22Rv1 (cell line): ENCODE measurements at regions not wholly inside any gene's neighbourhood (a gene's known extent, or its start where the extent isn't known, plus 50 kb on each side); places are given as distances from the start of the nearest gene placed in this dataset.

Experiments
- ZFX ChIP-seq: fragments of 450-650 bp; IDR thresholded peaks from 2 replicates; pipeline ENCODE4 v1.6.1; 2017; ENCODE audit warnings: antibody characterized with exemption, borderline replicate concordance
- TF ChIP-seq, protein P1 (sequence below): fragments of 450-650 bp; IDR thresholded peaks from 2 replicates; pipeline ENCODE4 v1.5.1; 2017; ENCODE audit warnings: mild to moderate bottlenecking

DNA sequence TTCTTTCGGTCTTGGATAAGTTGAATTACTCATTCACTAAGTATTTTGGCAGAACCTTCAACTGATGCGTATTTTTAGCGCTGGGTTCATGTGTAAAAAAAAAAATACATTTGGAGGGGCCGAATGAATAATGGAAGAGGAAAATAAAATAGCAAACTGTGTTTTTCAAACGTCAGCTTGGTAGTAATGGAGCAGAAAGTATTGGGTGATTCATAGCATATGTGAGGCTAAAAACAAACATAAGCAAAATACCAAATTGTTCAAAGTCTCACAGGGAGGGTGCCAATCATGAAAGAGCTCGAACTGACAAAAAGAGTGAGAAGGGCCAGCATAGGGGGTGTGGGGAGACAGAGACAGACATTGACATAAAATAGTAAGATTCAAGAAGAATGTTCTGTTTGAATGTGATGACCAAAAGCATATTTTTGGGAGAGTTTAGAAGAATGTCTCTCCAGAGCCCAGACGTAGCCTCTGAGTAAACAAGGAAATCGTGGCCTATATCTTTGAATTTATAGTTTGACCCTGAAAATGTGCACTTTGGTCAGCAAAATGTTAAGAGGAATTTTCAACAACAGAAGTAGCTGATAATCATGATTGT, 174.9 kb upstream of the HMHB1 start:
- TF ChIP-seq, protein P1, sequence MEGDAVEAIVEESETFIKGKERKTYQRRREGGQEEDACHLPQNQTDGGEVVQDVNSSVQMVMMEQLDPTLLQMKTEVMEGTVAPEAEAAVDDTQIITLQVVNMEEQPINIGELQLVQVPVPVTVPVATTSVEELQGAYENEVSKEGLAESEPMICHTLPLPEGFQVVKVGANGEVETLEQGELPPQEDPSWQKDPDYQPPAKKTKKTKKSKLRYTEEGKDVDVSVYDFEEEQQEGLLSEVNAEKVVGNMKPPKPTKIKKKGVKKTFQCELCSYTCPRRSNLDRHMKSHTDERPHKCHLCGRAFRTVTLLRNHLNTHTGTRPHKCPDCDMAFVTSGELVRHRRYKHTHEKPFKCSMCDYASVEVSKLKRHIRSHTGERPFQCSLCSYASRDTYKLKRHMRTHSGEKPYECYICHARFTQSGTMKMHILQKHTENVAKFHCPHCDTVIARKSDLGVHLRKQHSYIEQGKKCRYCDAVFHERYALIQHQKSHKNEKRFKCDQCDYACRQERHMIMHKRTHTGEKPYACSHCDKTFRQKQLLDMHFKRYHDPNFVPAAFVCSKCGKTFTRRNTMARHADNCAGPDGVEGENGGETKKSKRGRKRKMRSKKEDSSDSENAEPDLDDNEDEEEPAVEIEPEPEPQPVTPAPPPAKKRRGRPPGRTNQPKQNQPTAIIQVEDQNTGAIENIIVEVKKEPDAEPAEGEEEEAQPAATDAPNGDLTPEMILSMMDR: no peak
- no peak for TF ChIP-seq ZFX
